KBM-7 (cell line): ENCODE measurements at regions not wholly inside any gene's neighbourhood (a gene's known extent, or its start where the extent isn't known, plus 50 kb on each side); places are given as distances from the start of the nearest gene placed in this dataset.
"Not testable (repeated sequence)": the region's sequence is repeated elsewhere in the genome, so short reads cannot be mapped to it uniquely, and the experiment has no call there.

Experiments
- DNase-seq: peaks from one replicate; pipeline ENCODE4 v3.0.0-alpha.2; 2015
- in situ Hi-C: fragments of 300-500 bp; cut with MboI; formaldehyde crosslinking; loops from 2 replicates; pipeline ENCODE4 v1.14.3; 2020; ENCODE audit warnings: low sequenced_read_pairs, low pct_unique_long_range_greater_than_20kb, mixed read lengths

DNA sequence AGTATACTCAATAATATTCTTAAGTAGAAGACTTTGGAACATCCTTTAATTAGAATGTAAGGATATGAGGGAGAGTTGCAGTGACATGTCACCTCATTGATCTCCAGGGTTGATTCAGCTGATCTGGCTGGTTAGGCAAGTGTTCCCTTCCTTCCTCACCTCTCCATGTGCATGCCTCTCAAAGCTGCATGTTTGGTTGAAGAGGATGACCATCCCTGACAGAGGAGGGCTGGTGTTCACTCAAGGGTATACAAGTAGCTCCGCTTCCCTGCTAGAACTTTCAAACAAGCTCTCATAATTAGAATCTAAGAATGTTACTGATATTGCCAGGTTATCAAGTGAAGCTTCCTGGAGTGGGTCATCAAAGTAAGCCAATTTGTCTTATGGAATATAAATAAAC lies 341.1 kb upstream of the FLRT2 start:
- in situ Hi-C loops, result no loop called here
- no peak for DNase-seq

DNA sequence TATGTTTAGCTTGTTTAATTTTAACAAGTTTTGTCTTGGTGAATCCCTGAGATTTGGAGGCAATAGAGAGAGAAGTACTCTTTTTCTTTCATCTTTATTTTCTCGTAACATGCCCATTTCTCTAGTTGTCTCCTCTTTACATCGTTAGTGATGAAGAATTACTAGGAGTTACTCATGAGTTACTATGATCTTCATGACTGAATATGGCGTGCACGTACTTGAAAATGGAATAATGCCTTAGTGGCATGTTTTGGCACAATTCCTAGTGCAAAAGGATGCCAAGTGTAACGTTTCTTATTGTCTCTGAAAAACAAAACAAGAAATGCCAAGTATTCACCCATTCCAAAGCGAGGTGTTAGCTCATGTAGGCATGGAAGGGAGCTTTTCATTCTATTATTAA lies 340.7 kb upstream of the FLRT2 start:
- in situ Hi-C loops, DNase-seq: not testable (repeated sequence)

DNA sequence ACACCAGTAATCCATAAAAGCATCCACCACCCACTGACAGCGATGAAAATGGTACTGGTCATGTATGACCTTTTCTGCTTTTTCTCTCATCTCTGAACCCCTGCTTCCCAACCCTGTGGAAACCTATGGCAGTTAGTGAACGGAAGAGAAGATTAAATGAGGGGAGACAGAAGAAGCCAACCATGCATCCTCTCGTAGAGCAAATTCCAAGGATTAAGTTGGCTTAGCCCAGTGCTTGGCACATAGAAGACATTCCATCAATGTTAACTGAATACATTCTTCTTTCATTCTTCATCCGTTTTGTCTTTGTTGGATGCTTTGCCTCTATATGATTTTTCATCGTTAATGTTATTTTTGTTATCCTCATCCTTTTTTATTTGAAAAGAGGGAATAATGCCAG lies 339.7 kb upstream of the FLRT2 start:
- in situ Hi-C loops, result no loop called here

DNA sequence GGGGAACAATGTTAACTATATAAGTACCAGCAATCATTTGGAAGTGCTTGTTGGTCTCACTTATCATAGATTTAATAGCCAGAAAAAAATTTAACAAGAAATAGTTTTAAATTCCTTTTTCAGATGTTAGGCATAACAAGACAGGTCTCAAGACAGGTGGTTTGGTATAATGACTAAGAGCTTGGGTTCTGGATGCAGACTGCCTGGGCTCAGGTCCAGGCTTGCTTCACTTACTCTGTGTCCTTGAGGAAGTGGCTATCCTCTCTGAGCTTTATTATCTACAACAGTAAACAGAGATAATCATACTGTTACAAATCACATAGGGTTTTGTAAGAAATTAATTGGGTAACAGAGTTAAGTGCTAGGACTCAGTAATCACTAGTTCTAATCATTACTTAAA lies 338.0 kb upstream of the FLRT2 start:
- DNase-seq, result no peak
- in situ Hi-C loops, result no loop called here

More for the DNA sequence above, 339.7 kb upstream of the FLRT2 start:
- DNase-seq, result no peak

DNA sequence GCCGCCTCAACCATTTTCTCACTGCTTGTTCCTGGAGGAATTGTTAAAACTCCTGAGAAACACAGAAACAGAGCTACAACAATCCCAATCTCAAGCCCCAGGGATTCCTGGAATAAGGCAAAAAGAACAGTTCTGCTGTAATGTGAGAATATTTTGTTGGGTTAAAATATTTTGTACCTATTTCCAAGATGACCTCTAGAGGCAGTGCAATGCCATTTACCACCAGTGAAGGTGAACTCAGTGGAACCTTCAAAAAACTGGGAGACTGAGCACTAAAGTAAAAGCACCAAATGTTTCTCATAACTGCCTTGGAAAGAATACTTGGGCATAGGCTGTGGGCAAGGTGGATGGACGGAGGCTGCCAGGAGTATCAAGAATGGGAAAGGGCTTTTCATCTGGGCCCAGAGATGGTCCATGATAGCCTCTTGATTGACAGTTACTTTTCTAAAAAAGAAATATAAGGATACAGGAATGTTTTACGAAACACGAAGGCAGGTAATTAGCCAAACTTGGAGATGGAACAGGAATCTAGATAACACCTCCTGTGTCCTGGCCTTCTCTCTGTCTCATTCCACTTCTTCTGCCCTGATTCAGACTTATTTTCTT lies 334.0 kb upstream of the FLRT2 start:
- in situ Hi-C loops, result no loop called here
- DNase-seq, result peak; percentile 1

GRCh38 chr14:85198001-85198400 lies 331.9 kb upstream of the FLRT2 start:
- in situ Hi-C loops, result no loop called here
- no peak for DNase-seq

GRCh38 chr14:85205875-85206274 lies 324.1 kb upstream of the FLRT2 start:
- DNase-seq, result no peak
- in situ Hi-C loops, result no loop called here

DNA sequence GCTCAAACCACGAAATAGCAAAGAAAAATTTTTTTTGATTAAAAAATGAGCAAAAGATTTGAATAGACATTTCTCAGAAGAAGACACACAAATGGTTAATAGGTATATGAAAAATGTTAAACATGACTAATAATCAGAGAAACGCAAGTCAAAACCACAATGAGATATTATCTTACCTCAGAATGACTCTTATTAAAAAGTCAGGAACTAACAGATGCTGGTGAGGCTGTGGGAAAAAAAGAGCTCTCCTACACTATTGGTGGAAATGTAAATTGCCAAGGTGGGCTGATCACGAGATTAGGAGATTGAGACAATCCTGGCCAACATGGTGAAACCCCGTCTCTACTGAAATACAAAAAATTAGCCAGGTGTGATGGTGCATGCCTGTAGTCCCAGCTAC lies 315.5 kb upstream of the FLRT2 start:
- DNase-seq, result no peak
- in situ Hi-C loops, result no loop called here

GRCh38 chr14:85217412-85217811 lies 312.5 kb upstream of the FLRT2 start:
- in situ Hi-C loops, result no loop called here
- no peak for DNase-seq

DNA sequence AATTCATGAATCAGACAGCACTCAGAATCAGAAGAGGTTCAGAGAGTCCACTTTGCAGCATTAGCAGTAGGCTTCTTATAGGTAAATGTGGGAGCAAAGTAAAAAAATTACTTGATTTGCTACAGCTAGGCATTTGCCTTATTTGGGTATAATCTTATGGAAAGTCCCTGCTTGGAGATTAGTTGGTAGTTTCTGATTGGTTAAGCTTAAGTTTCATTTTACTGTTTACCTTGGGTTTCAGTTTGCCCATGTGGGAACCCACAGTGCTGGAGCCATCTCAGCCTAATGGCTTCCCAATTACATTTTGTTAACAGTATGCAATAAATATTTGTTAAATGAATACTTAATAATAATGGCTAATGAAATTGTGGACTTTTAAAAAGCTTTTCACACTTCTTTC lies 311.0 kb upstream of the FLRT2 start:
- no peak for DNase-seq
- in situ Hi-C loops, result no loop called here

DNA sequence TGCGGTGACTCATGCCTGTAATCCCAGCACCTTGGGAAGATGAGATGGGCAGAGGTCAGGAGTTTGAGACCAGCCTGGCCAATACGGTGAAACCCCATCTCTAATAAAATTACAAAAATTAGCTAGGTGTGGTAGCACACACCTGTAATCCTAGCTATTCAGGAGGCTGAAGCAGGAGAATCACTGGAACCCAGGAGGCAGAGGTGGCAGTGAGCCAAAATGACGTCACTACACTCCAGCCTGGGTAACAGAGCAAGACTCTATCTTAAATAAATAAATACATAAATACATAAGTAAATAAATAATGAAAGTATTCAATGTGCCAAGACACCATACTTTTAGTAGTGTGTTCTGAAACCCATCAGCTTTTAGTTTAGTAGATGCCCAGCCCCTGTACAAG lies 308.1 kb upstream of the FLRT2 start:
- in situ Hi-C loops, result no loop called here
- no peak for DNase-seq

DNA sequence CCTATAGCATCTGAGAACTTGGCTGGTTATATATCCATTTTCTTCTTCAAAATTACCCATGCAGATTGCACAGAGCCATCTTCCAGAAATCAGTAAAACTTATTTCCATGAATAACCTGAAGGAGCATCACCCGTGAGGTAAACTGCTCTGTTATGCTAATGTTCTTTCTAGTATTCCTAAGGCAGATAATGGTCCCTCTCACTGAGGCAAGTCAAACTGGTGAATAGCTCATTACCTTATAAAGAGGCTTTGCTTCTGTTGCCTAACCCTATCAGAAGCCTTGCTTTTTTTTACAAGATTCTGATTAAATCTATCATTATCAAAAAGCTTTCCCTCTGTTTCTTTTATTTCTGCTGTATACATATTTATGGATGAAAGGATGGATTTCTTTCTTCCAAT lies 307.6 kb upstream of the FLRT2 start:
- in situ Hi-C loops, result no loop called here
- no peak for DNase-seq

DNA sequence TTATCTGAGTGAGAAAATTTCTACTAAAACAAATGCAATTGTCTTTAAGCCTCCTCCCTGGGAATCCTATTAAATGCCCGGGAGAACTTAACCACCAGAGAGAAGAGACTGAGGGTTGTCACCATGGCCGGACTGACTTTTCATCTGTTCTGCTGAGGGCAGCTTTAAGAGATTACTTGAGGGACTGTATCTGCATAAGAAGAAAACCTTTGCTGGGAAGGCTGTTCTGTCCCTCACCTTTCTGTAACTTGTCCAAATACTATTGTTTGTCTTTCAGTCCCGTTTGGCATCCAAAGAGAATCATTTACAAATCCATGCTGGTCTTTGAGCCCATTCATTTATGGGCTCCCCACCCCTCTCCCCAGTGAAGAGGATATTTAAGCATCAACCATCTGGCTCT lies 306.3 kb upstream of the FLRT2 start:
- in situ Hi-C loops, result no loop called here
- no peak for DNase-seq

DNA sequence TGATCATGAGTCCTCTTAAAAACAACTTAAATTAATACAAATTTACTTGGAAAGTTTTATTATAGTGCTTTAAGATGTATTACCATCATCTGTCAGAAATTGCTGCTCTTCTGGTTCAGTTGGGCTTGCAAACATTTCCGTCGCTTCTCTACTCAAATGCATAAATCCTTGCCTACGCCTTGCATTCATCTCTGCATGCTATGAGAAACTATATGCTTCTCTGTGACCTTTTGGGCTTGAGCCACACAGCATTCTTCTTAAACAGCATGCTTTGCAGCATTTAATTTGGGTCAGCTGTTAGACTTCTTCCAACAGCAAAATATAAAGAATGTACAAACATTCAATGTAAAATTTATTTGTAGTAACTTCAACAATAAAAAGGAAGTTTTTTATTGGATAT lies 305.7 kb upstream of the FLRT2 start:
- in situ Hi-C loops, result no loop called here

GRCh38 chr14:85233756-85234155 lies 296.2 kb upstream of the FLRT2 start:
- in situ Hi-C loops, result no loop called here
- DNase-seq, result no peak

More for the DNA sequence above, 305.7 kb upstream of the FLRT2 start:
- DNase-seq, result no peak

GRCh38 chr14:85234156-85235025 lies 295.6 kb upstream of the FLRT2 start:
- no peak for DNase-seq
- in situ Hi-C loops, result no loop called here

- in situ Hi-C loops, result no loop called here
- DNase-seq, result no peak
These were observed 294.1 kb upstream of the FLRT2 start for GRCh38 chr14:85235868-85236267.

- in situ Hi-C loops, result no loop called here
- DNase-seq, result no peak
These were observed 293.6 kb upstream of the FLRT2 start for GRCh38 chr14:85236296-85236695.

- no peak for DNase-seq
- in situ Hi-C loops, result no loop called here
These were observed 290.2 kb upstream of the FLRT2 start for GRCh38 chr14:85239791-85240190.

GRCh38 chr14:85241022-85241855 lies 288.7 kb upstream of the FLRT2 start:
- no peak for DNase-seq
- in situ Hi-C loops, result no loop called here
